ENCODE measurements at regions not wholly inside any gene's neighbourhood (a gene's known extent, or its start where the extent isn't known, plus 50 kb on each side); places are given as distances from the start of the nearest gene placed in this dataset.

- Histone ChIP-seq H3K27me3 (ENCODE audit: insufficient read depth, low read length) (no peaks in the 10 kb centered on the region), H3K27ac (ENCODE audit: low read depth, low read length) (no peak overlapping the region)
- no CpG with 5 or more reads among the region's 1 CpG for WGBS
Measured at GRCh38 chr3:81307221-81307620, 454.2 kb downstream of the GBE1 start.

GRCh38 chr3:81303321-81303720 lies 458.1 kb downstream of the GBE1 start:
- H3K4me1 ChIP-seq (ENCODE audit: insufficient read depth, low read length) = no peaks in the 10 kb centered on the region
- no peaks in the 10 kb centered on the region for H3K36me3 ChIP-seq (ENCODE audit: insufficient read depth, low read length)
- H3K27ac ChIP-seq (ENCODE audit: low read depth, low read length) = no peak overlapping the region
- H3K4me3 ChIP-seq (ENCODE audit: low read length) = no peak overlapping the region
- no peak overlapping the region for H3K9ac ChIP-seq (ENCODE audit: low read depth, low read length)
- H3K9me3 ChIP-seq (ENCODE audit: insufficient read depth, low read depth, low read length) = no peaks in the 10 kb centered on the region
- 98% methylated on average over 2 of the region's 2 CpGs for WGBS
- H3K27me3 ChIP-seq (ENCODE audit: insufficient read depth, low read length) = no peaks in the 10 kb centered on the region

More at GRCh38 chr3:81307221-81307620, 454.2 kb downstream of the GBE1 start:
- Histone ChIP-seq H3K36me3 (ENCODE audit: insufficient read depth, low read length) (no peaks in the 10 kb centered on the region), H3K4me1 (ENCODE audit: insufficient read depth, low read length) (no peaks in the 10 kb centered on the region), H3K4me3 (ENCODE audit: low read length) (no peak overlapping the region), H3K9ac (ENCODE audit: low read depth, low read length) (no peak overlapping the region), H3K9me3 (ENCODE audit: insufficient read depth, low read depth, low read length) (no peaks in the 10 kb centered on the region)

- H3K4me3 ChIP-seq (ENCODE audit: low read length) = no peak overlapping the region
- H3K9me3 ChIP-seq (ENCODE audit: insufficient read depth, low read depth, low read length) = no peaks in the 10 kb centered on the region
- H3K9ac ChIP-seq (ENCODE audit: low read depth, low read length) = no peak overlapping the region
- no peaks in the 10 kb centered on the region for H3K4me1 ChIP-seq (ENCODE audit: insufficient read depth, low read length)
- WGBS = 38% methylated on average over 1 of the region's 1 CpG
- no peaks in the 10 kb centered on the region for H3K27me3 ChIP-seq (ENCODE audit: insufficient read depth, low read length)
- no peaks in the 10 kb centered on the region for H3K36me3 ChIP-seq (ENCODE audit: insufficient read depth, low read length)
- no peak overlapping the region for H3K27ac ChIP-seq (ENCODE audit: low read depth, low read length)
Measured at GRCh38 chr3:81302045-81302444, 459.4 kb downstream of the GBE1 start.

- H3K27ac ChIP-seq (ENCODE audit: low read depth, low read length) = no peak overlapping the region
- no peaks in the 10 kb centered on the region for H3K9me3 ChIP-seq (ENCODE audit: insufficient read depth, low read depth, low read length)
- H3K4me1 ChIP-seq (ENCODE audit: insufficient read depth, low read length) = no peaks in the 10 kb centered on the region
- no peak overlapping the region for H3K4me3 ChIP-seq (ENCODE audit: low read length)
- H3K9ac ChIP-seq (ENCODE audit: low read depth, low read length) = no peak overlapping the region
- no peaks in the 10 kb centered on the region for H3K27me3 ChIP-seq (ENCODE audit: insufficient read depth, low read length)
- no peaks in the 10 kb centered on the region for H3K36me3 ChIP-seq (ENCODE audit: insufficient read depth, low read length)
- 79% methylated on average over 1 of the region's 1 CpG for WGBS
Measured at GRCh38 chr3:81301230-81301629, 460.2 kb downstream of the GBE1 start.

- no peak overlapping the region for H3K27ac ChIP-seq (ENCODE audit: low read depth, low read length)
- H3K9me3 ChIP-seq (ENCODE audit: insufficient read depth, low read depth, low read length) = no peaks in the 10 kb centered on the region
- no peaks in the 10 kb centered on the region for H3K27me3 ChIP-seq (ENCODE audit: insufficient read depth, low read length)
- H3K9ac ChIP-seq (ENCODE audit: low read depth, low read length) = no peak overlapping the region
- 85% methylated on average over 8 of the region's 8 CpGs for WGBS
- H3K36me3 ChIP-seq (ENCODE audit: insufficient read depth, low read length) = no peaks in the 10 kb centered on the region
- H3K4me3 ChIP-seq (ENCODE audit: low read length) = no peak overlapping the region
- H3K4me1 ChIP-seq (ENCODE audit: insufficient read depth, low read length) = no peaks in the 10 kb centered on the region
Measured at GRCh38 chr3:81300324-81300927, 461.0 kb downstream of the GBE1 start.

- no peaks in the 10 kb centered on the region for H3K9me3 ChIP-seq (ENCODE audit: insufficient read depth, low read depth, low read length)
- no peaks in the 10 kb centered on the region for H3K4me1 ChIP-seq (ENCODE audit: insufficient read depth, low read length)
- no peaks in the 10 kb centered on the region for H3K36me3 ChIP-seq (ENCODE audit: insufficient read depth, low read length)
- H3K27me3 ChIP-seq (ENCODE audit: insufficient read depth, low read length) = no peaks in the 10 kb centered on the region
- no peak overlapping the region for H3K4me3 ChIP-seq (ENCODE audit: low read length)
- H3K9ac ChIP-seq (ENCODE audit: low read depth, low read length) = no peak overlapping the region
- H3K27ac ChIP-seq (ENCODE audit: low read depth, low read length) = no peak overlapping the region
- 95% methylated on average over 3 of the region's 3 CpGs for WGBS
Measured at GRCh38 chr3:81299481-81299880, 462.0 kb downstream of the GBE1 start.

GRCh38 chr3:81295906-81296577 lies 465.4 kb downstream of the GBE1 start:
- no peak overlapping the region for H3K4me3 ChIP-seq (ENCODE audit: low read length)
- WGBS = 96% methylated on average over 1 of the region's 1 CpG

GRCh38 chr3:81293156-81293555 lies 468.3 kb downstream of the GBE1 start:
- H3K9me3 ChIP-seq (ENCODE audit: insufficient read depth, low read depth, low read length) = no peaks in the 10 kb centered on the region
- no peaks in the 10 kb centered on the region for H3K36me3 ChIP-seq (ENCODE audit: insufficient read depth, low read length)
- H3K27ac ChIP-seq (ENCODE audit: low read depth, low read length) = no peak overlapping the region
- H3K27me3 ChIP-seq (ENCODE audit: insufficient read depth, low read length) = no peaks in the 10 kb centered on the region
- 90% methylated on average over 3 of the region's 3 CpGs for WGBS
- H3K9ac ChIP-seq (ENCODE audit: low read depth, low read length) = no peak overlapping the region
- no peaks in the 10 kb centered on the region for H3K4me1 ChIP-seq (ENCODE audit: insufficient read depth, low read length)
- H3K4me3 ChIP-seq (ENCODE audit: low read length) = no peak overlapping the region

More at GRCh38 chr3:81295906-81296577, 465.4 kb downstream of the GBE1 start:
- Histone ChIP-seq H3K36me3 (ENCODE audit: insufficient read depth, low read length) (no peaks in the 10 kb centered on the region), H3K9me3 (ENCODE audit: insufficient read depth, low read depth, low read length) (no peaks in the 10 kb centered on the region), H3K27me3 (ENCODE audit: insufficient read depth, low read length) (no peaks in the 10 kb centered on the region), H3K27ac (ENCODE audit: low read depth, low read length) (no peak overlapping the region), H3K4me1 (ENCODE audit: insufficient read depth, low read length) (no peaks in the 10 kb centered on the region), H3K9ac (ENCODE audit: low read depth, low read length) (no peak overlapping the region)

- H3K9ac ChIP-seq (ENCODE audit: low read depth, low read length) = no peak overlapping the region
- H3K27ac ChIP-seq (ENCODE audit: low read depth, low read length) = no peak overlapping the region
- no peak overlapping the region for H3K4me3 ChIP-seq (ENCODE audit: low read length)
- no peaks in the 10 kb centered on the region for H3K36me3 ChIP-seq (ENCODE audit: insufficient read depth, low read length)
- H3K4me1 ChIP-seq (ENCODE audit: insufficient read depth, low read length) = no peaks in the 10 kb centered on the region
- H3K27me3 ChIP-seq (ENCODE audit: insufficient read depth, low read length) = no peaks in the 10 kb centered on the region
- H3K9me3 ChIP-seq (ENCODE audit: insufficient read depth, low read depth, low read length) = no peaks in the 10 kb centered on the region
- WGBS = 83% methylated on average over 1 of the region's 1 CpG
Measured at GRCh38 chr3:81291586-81291985, 469.9 kb downstream of the GBE1 start.

- 97% methylated on average over 3 of the region's 3 CpGs for WGBS
- Histone ChIP-seq H3K4me1 (ENCODE audit: insufficient read depth, low read length) (no peaks in the 10 kb centered on the region), H3K36me3 (ENCODE audit: insufficient read depth, low read length) (no peaks in the 10 kb centered on the region), H3K9ac (ENCODE audit: low read depth, low read length) (no peak overlapping the region), H3K27ac (ENCODE audit: low read depth, low read length) (no peak overlapping the region), H3K4me3 (ENCODE audit: low read length) (no peak overlapping the region), H3K27me3 (ENCODE audit: insufficient read depth, low read length) (no peaks in the 10 kb centered on the region), H3K9me3 (ENCODE audit: insufficient read depth, low read depth, low read length) (no peaks in the 10 kb centered on the region)
Measured at GRCh38 chr3:81289676-81290075, 471.8 kb downstream of the GBE1 start.

GRCh38 chr3:81279481-81280379 lies 481.7 kb downstream of the GBE1 start:
- WGBS = 78% methylated on average over 3 of the region's 4 CpGs

More at GRCh38 chr3:81279481-81280379, 481.7 kb downstream of the GBE1 start:
- Histone ChIP-seq H3K9me3 (ENCODE audit: insufficient read depth, low read depth, low read length) (no peaks in the 10 kb centered on the region), H3K27ac (ENCODE audit: low read depth, low read length) (no peak overlapping the region), H3K36me3 (ENCODE audit: insufficient read depth, low read length) (no peaks in the 10 kb centered on the region), H3K9ac (ENCODE audit: low read depth, low read length) (no peak overlapping the region), H3K4me1 (ENCODE audit: insufficient read depth, low read length) (peaks cover 15% of the 10 kb centered on the region), H3K4me3 (ENCODE audit: low read length) (no peak overlapping the region), H3K27me3 (ENCODE audit: insufficient read depth, low read length) (no peaks in the 10 kb centered on the region)

All from HUES64 (cell line).